ENCODE measurements at regions not wholly inside any gene's neighbourhood (a gene's known extent, or its start where the extent isn't known, plus 50 kb on each side); places are given as distances from the start of the nearest gene placed in this dataset.

GRCh38 chr3:107973961-107974360, 116.9 kb downstream of the CD47 start:
- 78 to 87% (median 81%) methylated on average over 4 of the region's 4 CpGs for WGBS, 3 donors
- H3K27ac ChIP-seq (ENCODE audit: low read depth, low read length): no peak overlapping the region

- 75 to 85% (median 82%) methylated on average over 2 of the region's 2 CpGs for WGBS, 3 donors
- no peak overlapping the region for H3K27ac ChIP-seq (ENCODE audit: low read depth, low read length)
Measured at GRCh38 chr3:107973152-107973551, 117.7 kb downstream of the CD47 start.

- no peak overlapping the region for H3K27ac ChIP-seq (ENCODE audit: low read depth, low read length)
- 85 to 90% (median 88%) methylated on average over 1 of the region's 1 CpG for WGBS, 3 donors
Measured at GRCh38 chr3:107970993-107971580, 119.7 kb downstream of the CD47 start.

- WGBS, 3 donors: 37 to 65% (median 54%) methylated on average over 9 of the region's 9 CpGs
- H3K27ac ChIP-seq (ENCODE audit: low read depth, low read length): no peak overlapping the region
Measured at GRCh38 chr3:107969994-107970819, 120.6 kb downstream of the CD47 start.

- H3K27ac ChIP-seq (ENCODE audit: low read depth, low read length): no peak overlapping the region
- 94 to 98% (median 96%) methylated on average over 4 of the region's 4 CpGs for WGBS, 3 donors
Measured at GRCh38 chr3:107969525-107969924, 121.3 kb downstream of the CD47 start.

- 76 to 87% (median 77%) methylated on average over 5 of the region's 5 CpGs for WGBS, 3 donors
- H3K27ac ChIP-seq (ENCODE audit: low read depth, low read length): no peak overlapping the region
Measured at GRCh38 chr3:107966276-107966675, 124.6 kb downstream of the CD47 start.

- 62 to 72% (median 71%) methylated on average over 5 of the region's 5 CpGs for WGBS, 3 donors
- H3K27ac ChIP-seq (ENCODE audit: low read depth, low read length): no peak overlapping the region
Measured at GRCh38 chr3:107965136-107965655, 125.6 kb downstream of the CD47 start.

GRCh38 chr3:107963581-107963980, 127.2 kb downstream of the CD47 start:
- H3K27ac ChIP-seq (ENCODE audit: low read depth, low read length): no peak overlapping the region
- 67 to 89% (median 85%) methylated on average over 1 of the region's 1 CpG for WGBS, 3 donors

GRCh38 chr3:107962946-107963345, 127.9 kb downstream of the CD47 start:
- 69 to 82% (median 77%) methylated on average over 3 of the region's 3 CpGs for WGBS, 3 donors
- H3K27ac ChIP-seq (ENCODE audit: low read depth, low read length): no peak overlapping the region

GRCh38 chr3:107962037-107962436, 128.8 kb downstream of the CD47 start:
- no peak overlapping the region for H3K27ac ChIP-seq (ENCODE audit: low read depth, low read length)
- WGBS, 3 donors: 84 to 96% (median 88%) methylated on average over 4 of the region's 4 CpGs

- H3K27ac ChIP-seq (ENCODE audit: low read depth, low read length): no peak overlapping the region
- 35 to 91% (median 83%) methylated on average over 2 of the region's 2 CpGs for WGBS, 3 donors
Measured at GRCh38 chr3:107959550-107960154, 131.2 kb downstream of the CD47 start.

GRCh38 chr3:107958146-107958545, 132.7 kb downstream of the CD47 start:
- no peak overlapping the region for H3K27ac ChIP-seq (ENCODE audit: low read depth, low read length)
- WGBS, 3 donors: 74 to 91% (median 89%) methylated on average over 1 of the region's 1 CpG

- no peak overlapping the region for H3K27ac ChIP-seq (ENCODE audit: low read depth, low read length)
- 26 to 44% (median 30%) methylated on average over 10 of the region's 10 CpGs for whole genome bisulfite sequencing, 3 donors
Measured at GRCh38 chr3:107956991-107957900, 133.6 kb downstream of the CD47 start.

GRCh38 chr3:107954845-107955244, 136.0 kb downstream of the CD47 start:
- whole genome bisulfite sequencing, 3 donors: 60 to 77% (median 62%) methylated on average over 2 of the region's 2 CpGs
- H3K27ac ChIP-seq (ENCODE audit: low read depth, low read length): no peak overlapping the region

GRCh38 chr3:107953722-107954121, 137.1 kb downstream of the CD47 start:
- no peak overlapping the region for H3K27ac ChIP-seq (ENCODE audit: low read depth, low read length)
- 51 to 75% (median 55%) methylated on average over 3 of the region's 3 CpGs for WGBS, 3 donors

- WGBS, 3 donors: 20 to 72% (median 33%) methylated on average over 2 of the region's 2 CpGs
- H3K27ac ChIP-seq (ENCODE audit: low read depth, low read length): no peak overlapping the region
Measured at GRCh38 chr3:107951126-107951525, 139.7 kb downstream of the CD47 start.

GRCh38 chr3:107950417-107950816, 140.4 kb downstream of the CD47 start:
- 92 to 97% (median 95%) methylated on average over 2 of the region's 2 CpGs for WGBS, 3 donors
- no peak overlapping the region for H3K27ac ChIP-seq (ENCODE audit: low read depth, low read length)

GRCh38 chr3:107949394-107949970, 141.3 kb downstream of the CD47 start:
- no peak overlapping the region for H3K27ac ChIP-seq (ENCODE audit: low read depth, low read length)
- WGBS, 3 donors: 80 to 95% (median 89%) methylated on average over 3 of the region's 3 CpGs

Measured in adipose tissue (tissue), 3 donors.